Brain microvascular endothelial cell (primary cell): ENCODE measurements at regions not wholly inside any gene's neighbourhood (a gene's known extent, or its start where the extent isn't known, plus 50 kb on each side); places are given as distances from the start of the nearest gene placed in this dataset.

ENCODE experiments used
- DNase-seq: peaks from one replicate; pipeline ENCODE4 v3.0.0-alpha.2; 2020
- H3K27ac ChIP-seq: fragments of 250-450 bp; sonication (Bioruptor Pico); 2 replicates; pipeline ENCODE4 v1.5.1; 2020; ENCODE audit warnings: mild to moderate bottlenecking, moderate library complexity
- H3K27me3 ChIP-seq: fragments of 250-450 bp; sonication (Bioruptor Pico); replicated peaks from 2 replicates; pipeline ENCODE4 v1.5.1; 2020; ENCODE audit warnings: mild to moderate bottlenecking
- H3K36me3 ChIP-seq: fragments of 250-450 bp; sonication (Bioruptor Pico); replicated peaks from 2 replicates; pipeline ENCODE4 v1.5.1; 2020; ENCODE audit warnings: mild to moderate bottlenecking
- H3K4me3 ChIP-seq: 2 replicates; pipeline ENCODE4 v1.5.1; 2011; ENCODE audit warnings: low read depth, mild to moderate bottlenecking, control low read depth, low read length, moderate library complexity
- in situ Hi-C: cut with HindIII; loops from 2 replicates; pipeline ENCODE4 v1.10.0; 2017; ENCODE audit warnings: low sequenced_read_pairs, low pct_ligation_motif_present
- TF ChIP-seq, protein P1 (sequence below): IDR thresholded peaks from 2 replicates; pipeline ENCODE4 v1.5.1; 2011; ENCODE audit warnings: low read depth, mild to moderate bottlenecking, moderate library complexity, low read length, control low read depth, inconsistent platforms; ENCODE audit errors: missing control alignments

DNA sequence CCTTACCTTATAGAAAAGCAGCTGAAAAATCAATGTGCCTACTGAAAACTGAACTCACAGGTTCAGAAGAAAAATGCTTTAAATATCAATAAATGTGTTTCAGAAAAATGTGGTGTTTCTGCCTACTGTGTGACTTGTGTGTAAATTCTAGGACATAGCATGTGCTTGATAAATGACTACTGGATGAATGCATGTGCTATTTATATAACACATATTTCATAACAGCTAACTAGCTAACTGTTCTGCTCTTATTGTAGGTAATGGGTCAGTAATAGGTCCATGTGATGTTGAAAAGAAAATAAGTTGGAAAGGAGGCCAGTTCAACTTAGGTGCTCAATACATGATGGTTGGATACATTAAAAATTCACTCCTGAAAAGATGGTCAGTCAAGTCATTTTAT is 993.0 kb upstream of the LCORL start:
- TF ChIP-seq, protein P1, sequence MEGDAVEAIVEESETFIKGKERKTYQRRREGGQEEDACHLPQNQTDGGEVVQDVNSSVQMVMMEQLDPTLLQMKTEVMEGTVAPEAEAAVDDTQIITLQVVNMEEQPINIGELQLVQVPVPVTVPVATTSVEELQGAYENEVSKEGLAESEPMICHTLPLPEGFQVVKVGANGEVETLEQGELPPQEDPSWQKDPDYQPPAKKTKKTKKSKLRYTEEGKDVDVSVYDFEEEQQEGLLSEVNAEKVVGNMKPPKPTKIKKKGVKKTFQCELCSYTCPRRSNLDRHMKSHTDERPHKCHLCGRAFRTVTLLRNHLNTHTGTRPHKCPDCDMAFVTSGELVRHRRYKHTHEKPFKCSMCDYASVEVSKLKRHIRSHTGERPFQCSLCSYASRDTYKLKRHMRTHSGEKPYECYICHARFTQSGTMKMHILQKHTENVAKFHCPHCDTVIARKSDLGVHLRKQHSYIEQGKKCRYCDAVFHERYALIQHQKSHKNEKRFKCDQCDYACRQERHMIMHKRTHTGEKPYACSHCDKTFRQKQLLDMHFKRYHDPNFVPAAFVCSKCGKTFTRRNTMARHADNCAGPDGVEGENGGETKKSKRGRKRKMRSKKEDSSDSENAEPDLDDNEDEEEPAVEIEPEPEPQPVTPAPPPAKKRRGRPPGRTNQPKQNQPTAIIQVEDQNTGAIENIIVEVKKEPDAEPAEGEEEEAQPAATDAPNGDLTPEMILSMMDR = no peak
- Histone ChIP-seq H3K27ac (no peak overlapping the region), H3K27me3 (no peaks in the 10 kb centered on the region), H3K36me3 (no peaks in the 10 kb centered on the region), H3K4me3 (no peak overlapping the region)
- DNase-seq = no peak
- in situ Hi-C loops = no loop called here

DNA sequence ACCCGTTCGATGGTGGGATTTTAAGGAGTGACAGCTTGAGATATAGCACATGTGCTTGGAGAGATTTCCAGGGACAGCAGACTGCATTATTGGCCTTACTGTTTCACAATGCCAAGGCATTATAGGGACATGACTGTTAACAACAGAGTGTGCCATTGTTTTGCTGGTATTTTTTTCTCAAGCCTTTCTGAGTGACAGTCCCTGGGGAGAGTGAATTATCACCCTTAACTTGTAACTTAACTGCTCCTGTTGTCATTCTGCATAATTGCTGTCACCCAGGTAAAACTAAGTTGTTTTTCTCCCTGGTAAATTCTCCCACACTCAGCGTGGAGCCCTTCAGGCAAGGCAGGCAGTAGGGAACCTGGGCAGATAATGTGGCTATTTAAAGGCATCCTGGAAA is 989.2 kb upstream of the LCORL start:
- Histone ChIP-seq H3K4me3 (no peak overlapping the region), H3K27me3 (no peaks in the 10 kb centered on the region), H3K27ac (no peak overlapping the region), H3K36me3 (no peaks in the 10 kb centered on the region)
- TF ChIP-seq, protein P1 = no peak
- in situ Hi-C loops = no loop called here
- no peak for DNase-seq

DNA sequence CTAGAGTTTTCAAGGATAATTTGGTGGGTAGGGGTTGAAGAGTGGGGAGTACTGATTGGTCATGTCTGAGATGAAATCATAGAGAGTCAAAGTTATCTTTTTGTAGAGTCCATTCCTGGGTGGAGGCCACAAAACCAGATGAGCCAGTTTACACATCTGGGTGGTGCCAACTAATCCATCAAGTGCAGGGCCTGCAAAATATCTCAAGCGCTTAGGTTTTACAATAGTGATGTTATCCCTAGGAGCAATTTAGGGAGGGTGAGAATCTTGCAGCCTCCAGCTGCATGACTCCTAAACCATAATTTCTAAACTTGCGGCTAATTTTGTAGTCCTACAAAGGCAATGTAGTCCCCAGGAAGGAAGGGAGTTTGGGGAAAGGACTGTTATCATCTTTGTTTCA is 988.3 kb upstream of the LCORL start:
- no peak for DNase-seq
- no peaks in the 10 kb centered on the region for H3K27me3 ChIP-seq
- H3K4me3 ChIP-seq = no peak overlapping the region
- no peak overlapping the region for H3K27ac ChIP-seq
- no peaks in the 10 kb centered on the region for H3K36me3 ChIP-seq
- TF ChIP-seq, protein P1 = no peak
- in situ Hi-C loops = no loop called here

DNA sequence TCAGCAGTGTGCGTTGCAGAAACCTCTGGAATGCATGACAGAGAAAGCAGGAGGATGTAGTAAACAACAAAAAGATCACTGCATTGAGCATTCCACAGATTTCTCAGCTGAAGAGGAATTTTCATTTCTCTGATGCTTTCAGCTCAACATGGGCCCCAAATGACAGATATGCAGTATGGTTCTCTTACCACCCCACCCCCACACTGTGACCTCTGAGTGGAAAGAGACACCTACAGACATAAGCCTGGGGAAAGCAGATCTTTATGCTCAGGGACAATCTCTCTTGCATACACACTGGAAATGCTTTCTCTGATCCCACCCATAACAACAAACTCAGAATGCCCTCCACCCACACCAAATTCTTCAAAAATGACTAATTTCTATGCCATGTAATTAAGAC is 983.7 kb upstream of the LCORL start:
- Histone ChIP-seq H3K36me3 (no peaks in the 10 kb centered on the region), H3K4me3 (no peak overlapping the region), H3K27me3 (no peaks in the 10 kb centered on the region), H3K27ac (no peak overlapping the region)
- TF ChIP-seq, protein P1 = no peak
- in situ Hi-C loops = no loop called here
- DNase-seq = peak; percentile 68

DNA sequence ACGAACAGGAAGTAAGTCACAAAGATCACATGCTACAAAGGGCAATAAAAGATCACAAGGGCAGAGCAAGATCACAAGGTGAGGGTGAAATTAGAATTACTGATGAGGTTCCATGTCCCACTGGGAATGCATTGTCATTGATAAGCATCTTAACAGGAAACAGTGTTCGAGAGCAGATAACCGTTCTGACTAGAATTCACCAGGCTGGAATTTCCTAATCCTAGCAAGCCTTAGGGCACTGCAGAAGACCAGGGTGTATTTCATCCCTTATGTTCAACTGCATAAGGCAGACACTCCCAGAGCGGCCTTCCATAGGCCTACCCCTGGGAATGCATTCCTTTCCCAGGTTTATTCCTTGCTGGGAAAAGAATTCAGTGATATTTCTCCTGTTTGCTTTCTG is 980.6 kb upstream of the LCORL start:
- TF ChIP-seq, protein P1 = no peak
- H3K27ac ChIP-seq = no peak overlapping the region
- in situ Hi-C loops = no loop called here

DNA sequence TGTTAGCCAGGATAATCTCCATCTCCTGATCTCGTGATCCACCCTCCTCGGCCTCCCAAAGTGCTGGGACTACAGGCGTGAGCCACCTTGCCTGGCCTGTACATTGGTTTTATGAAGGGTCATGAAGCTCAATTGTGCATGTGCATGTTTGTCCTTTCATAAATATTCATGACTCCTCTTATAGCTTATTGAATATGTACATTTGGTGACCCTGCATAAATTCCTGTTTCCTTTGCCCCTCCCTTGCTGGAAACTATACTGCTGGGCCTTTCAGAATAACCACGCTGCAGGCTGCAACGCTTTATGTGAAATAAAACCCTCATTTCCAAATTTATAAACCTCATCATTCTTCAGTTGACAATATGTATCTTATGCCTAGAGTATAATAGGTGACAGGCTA is 978.0 kb upstream of the LCORL start:
- no peaks in the 10 kb centered on the region for H3K36me3 ChIP-seq
- TF ChIP-seq, protein P1 = no peak
- H3K27ac ChIP-seq = no peak overlapping the region
- in situ Hi-C loops = no loop called here
- DNase-seq = no peak
- no peaks in the 10 kb centered on the region for H3K27me3 ChIP-seq
- no peak overlapping the region for H3K4me3 ChIP-seq

More for the DNA sequence above, 980.6 kb upstream of the LCORL start:
- DNase-seq = no peak
- no peaks in the 10 kb centered on the region for H3K27me3 ChIP-seq
- H3K4me3 ChIP-seq = no peak overlapping the region
- H3K36me3 ChIP-seq = no peaks in the 10 kb centered on the region
